ENCODE measurements at regions not wholly inside any gene's neighbourhood (a gene's known extent, or its start where the extent isn't known, plus 50 kb on each side); places are given as distances from the start of the nearest gene placed in this dataset.

DNA sequence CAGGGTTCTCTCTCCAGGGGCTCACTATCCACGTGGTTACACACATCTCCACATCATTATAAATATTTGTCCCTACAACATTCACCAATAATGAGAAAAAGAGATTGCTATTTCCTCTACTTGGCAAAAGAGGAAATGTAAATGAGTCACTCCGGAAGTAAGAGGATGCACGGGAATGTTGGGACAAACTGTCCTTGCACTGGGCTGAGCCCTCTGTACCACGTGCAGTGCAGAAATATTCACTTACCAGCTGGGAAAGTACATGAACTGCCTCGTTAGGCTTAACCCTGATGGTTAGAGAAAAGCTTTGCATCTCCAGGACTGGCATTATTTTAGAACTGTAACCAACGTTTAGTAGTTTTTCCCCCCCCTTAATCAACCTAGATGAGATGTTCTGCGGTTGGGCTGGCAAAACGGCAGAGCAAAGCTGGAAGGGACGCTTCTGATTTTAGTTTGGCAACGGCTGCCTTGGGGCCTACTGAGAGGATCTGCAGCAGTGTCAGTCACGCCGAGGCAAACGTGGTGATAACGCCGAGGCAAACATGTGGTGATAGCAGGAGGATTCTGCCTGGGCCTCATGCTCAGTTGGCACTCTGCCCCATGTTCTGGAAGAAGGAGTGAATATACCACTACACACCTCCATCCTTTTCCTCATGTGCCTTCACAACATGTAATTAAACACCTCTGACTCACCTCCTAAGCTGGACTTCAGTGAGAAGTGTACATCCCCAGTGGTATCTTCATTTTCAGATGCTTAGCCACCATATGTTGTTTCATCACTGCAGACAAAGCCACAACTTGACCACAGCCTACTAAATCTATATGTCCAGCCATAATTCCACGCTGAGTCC, 661.4 kb upstream of the KLF4 start:
- no peaks in the 10 kb centered on the region for H3K27me3 ChIP-seq (ENCODE audit: control insufficient read depth, extremely low read depth, insufficient read depth, low read length)
- dilution Hi-C loops (cut with MboI; ENCODE audit: extremely low pct_ligation_motif_present, low sequenced_read_pairs), result no loop called here
- no peak overlapping the region for H3K27ac ChIP-seq (ENCODE audit: control insufficient read depth, insufficient read depth, low read length)

DNA sequence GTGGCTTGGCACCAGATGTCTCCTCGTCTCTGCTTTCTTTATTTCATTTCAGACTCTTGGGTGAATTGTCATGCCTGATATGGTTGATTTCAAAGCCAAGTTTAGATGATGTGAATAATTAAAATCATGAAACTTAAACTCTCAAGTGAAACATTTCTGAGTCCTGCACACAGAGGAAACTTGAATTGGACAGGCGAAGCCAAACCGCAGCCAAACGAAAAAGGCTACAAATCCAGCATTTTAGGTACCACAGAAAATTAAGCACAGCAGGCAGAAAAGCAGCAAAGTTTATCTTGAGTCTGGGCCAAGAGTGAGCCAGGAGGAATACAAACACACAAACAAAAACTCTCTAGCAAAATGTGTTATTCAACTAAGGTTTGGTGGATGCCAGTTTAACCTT, 659.8 kb upstream of the KLF4 start:
- no peak overlapping the region for H3K9ac ChIP-seq (ENCODE audit: control insufficient read depth, extremely low read depth, insufficient read depth, low read length)
- no peaks in the 10 kb centered on the region for H3K27me3 ChIP-seq (ENCODE audit: control insufficient read depth, extremely low read depth, insufficient read depth, low read length)
- H2AFZ ChIP-seq (ENCODE audit: control insufficient read depth, low read length), result no peak overlapping the region
- H3K9me1 ChIP-seq (ENCODE audit: control insufficient read depth, extremely low read depth, insufficient read depth, low read length), result no peaks in the 10 kb centered on the region
- H3K27ac ChIP-seq (ENCODE audit: control insufficient read depth, insufficient read depth, low read length), result no peak overlapping the region
- no peaks in the 10 kb centered on the region for H4K20me1 ChIP-seq (ENCODE audit: control insufficient read depth, extremely low read depth, insufficient read depth, low read length)
- H3K79me2 ChIP-seq (ENCODE audit: control insufficient read depth, insufficient read depth, low read length), result no peaks in the 10 kb centered on the region
- H3K36me3 ChIP-seq (ENCODE audit: control insufficient read depth in 2 of 2, extremely low read depth in 1 of 2, insufficient read depth in 2 of 2, low read length in 2 of 2), result no peaks in the 10 kb centered on the region
- TF ChIP-seq, protein P1, sequence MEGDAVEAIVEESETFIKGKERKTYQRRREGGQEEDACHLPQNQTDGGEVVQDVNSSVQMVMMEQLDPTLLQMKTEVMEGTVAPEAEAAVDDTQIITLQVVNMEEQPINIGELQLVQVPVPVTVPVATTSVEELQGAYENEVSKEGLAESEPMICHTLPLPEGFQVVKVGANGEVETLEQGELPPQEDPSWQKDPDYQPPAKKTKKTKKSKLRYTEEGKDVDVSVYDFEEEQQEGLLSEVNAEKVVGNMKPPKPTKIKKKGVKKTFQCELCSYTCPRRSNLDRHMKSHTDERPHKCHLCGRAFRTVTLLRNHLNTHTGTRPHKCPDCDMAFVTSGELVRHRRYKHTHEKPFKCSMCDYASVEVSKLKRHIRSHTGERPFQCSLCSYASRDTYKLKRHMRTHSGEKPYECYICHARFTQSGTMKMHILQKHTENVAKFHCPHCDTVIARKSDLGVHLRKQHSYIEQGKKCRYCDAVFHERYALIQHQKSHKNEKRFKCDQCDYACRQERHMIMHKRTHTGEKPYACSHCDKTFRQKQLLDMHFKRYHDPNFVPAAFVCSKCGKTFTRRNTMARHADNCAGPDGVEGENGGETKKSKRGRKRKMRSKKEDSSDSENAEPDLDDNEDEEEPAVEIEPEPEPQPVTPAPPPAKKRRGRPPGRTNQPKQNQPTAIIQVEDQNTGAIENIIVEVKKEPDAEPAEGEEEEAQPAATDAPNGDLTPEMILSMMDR (optimal IDR thresholded peaks at IDR 0.05 in 1 of 3, IDR thresholded peaks at IDR 0.05 in 1 of 3, conservative IDR thresholded peaks at IDR 0.05 in 1 of 3; ENCODE audit: extremely low read depth in 1 of 3, insufficient read depth in 2 of 3, low read length in 3 of 3), result no peak
- no peak for TF ChIP-seq EZH2 (IDR thresholded peaks at IDR 0.05; ENCODE audit: low read length)
- FAIRE-seq (no peak), DNase-seq (ENCODE audit: low read depth, low spot score) (no peak)
- H3K4me2 ChIP-seq (ENCODE audit: control insufficient read depth, extremely low read depth, insufficient read depth, low read depth, low read length), result no peak overlapping the region
- no peak overlapping the region for H3K4me3 ChIP-seq (ENCODE audit: control insufficient read depth in 2 of 3, extremely low read depth in 1 of 3, insufficient read depth in 2 of 3, low read depth in 1 of 3, low read length in 3 of 3)
- H3K4me1 ChIP-seq (ENCODE audit: control insufficient read depth, extremely low read depth, insufficient read depth, low read length), result peaks cover 8% of the 10 kb centered on the region
- H3K9me3 ChIP-seq (ENCODE audit: control insufficient read depth, low read depth, low read length), result no peaks in the 10 kb centered on the region
- dilution Hi-C loops (cut with MboI; ENCODE audit: extremely low pct_ligation_motif_present, low sequenced_read_pairs), result no loop called here

More for the DNA sequence above, 661.4 kb upstream of the KLF4 start:
- Histone ChIP-seq H3K9ac (ENCODE audit: control insufficient read depth, extremely low read depth, insufficient read depth, low read length) (no peak overlapping the region), H2AFZ (ENCODE audit: control insufficient read depth, low read length) (no peak overlapping the region), H3K4me1 (ENCODE audit: control insufficient read depth, extremely low read depth, insufficient read depth, low read length) (peaks cover 10% of the 10 kb centered on the region), H4K20me1 (ENCODE audit: control insufficient read depth, extremely low read depth, insufficient read depth, low read length) (no peaks in the 10 kb centered on the region), H3K9me3 (ENCODE audit: control insufficient read depth, low read depth, low read length) (no peaks in the 10 kb centered on the region), H3K9me1 (ENCODE audit: control insufficient read depth, extremely low read depth, insufficient read depth, low read length) (no peaks in the 10 kb centered on the region), H3K4me3 (ENCODE audit: control insufficient read depth in 2 of 3, extremely low read depth in 1 of 3, insufficient read depth in 2 of 3, low read depth in 1 of 3, low read length in 3 of 3) (no peak overlapping the region), H3K4me2 (ENCODE audit: control insufficient read depth, extremely low read depth, insufficient read depth, low read depth, low read length) (no peak overlapping the region), H3K79me2 (ENCODE audit: control insufficient read depth, insufficient read depth, low read length) (no peaks in the 10 kb centered on the region), H3K36me3 (ENCODE audit: control insufficient read depth in 2 of 2, extremely low read depth in 1 of 2, insufficient read depth in 2 of 2, low read length in 2 of 2) (no peaks in the 10 kb centered on the region)
- FAIRE-seq, result peak; percentile 56
- peak; percentile 5 for DNase-seq (ENCODE audit: low read depth, low spot score)
- TF ChIP-seq EZH2 (IDR thresholded peaks at IDR 0.05; ENCODE audit: low read length), result no peak
- TF ChIP-seq, protein P1 (optimal IDR thresholded peaks at IDR 0.05 in 1 of 3, IDR thresholded peaks at IDR 0.05 in 1 of 3, conservative IDR thresholded peaks at IDR 0.05 in 1 of 3; ENCODE audit: extremely low read depth in 1 of 3, insufficient read depth in 2 of 3, low read length in 3 of 3), result no peak

Data from keratinocyte (primary cell).